ENCODE measurements at regions not wholly inside any gene's neighbourhood (a gene's known extent, or its start where the extent isn't known, plus 50 kb on each side); places are given as distances from the start of the nearest gene placed in this dataset.

DNA sequence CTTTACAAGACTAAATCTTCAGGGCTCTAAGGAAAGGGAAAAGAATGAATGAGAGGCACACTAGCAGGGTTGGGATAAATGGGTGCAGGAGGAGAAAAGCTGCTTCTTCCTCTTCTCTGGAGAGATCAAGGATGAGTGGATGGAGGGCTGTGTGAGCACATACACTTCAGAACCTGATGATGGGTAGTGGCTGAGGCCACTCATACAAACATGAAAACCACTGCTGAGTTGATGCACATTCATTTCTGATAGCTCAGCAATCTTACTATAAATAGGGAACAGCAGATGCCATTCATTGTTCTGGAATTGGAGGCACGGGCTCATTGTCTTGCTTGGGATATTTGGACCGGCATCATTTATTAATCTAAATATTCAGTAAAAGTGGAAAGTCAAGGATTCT lies 152.4 kb upstream of the KCTD1 start:
- no peaks in the 10 kb centered on the region for H3F3A ChIP-seq (replicated peaks; ENCODE audit: insufficient read depth)
- H3K9me2 ChIP-seq = no peaks in the 10 kb centered on the region
- H3K4me3 ChIP-seq (ENCODE audit: low read depth in 2 of 2, low read length in 1 of 2) = no peak overlapping the region
- no peaks in the 10 kb centered on the region for H3K79me2 ChIP-seq (ENCODE audit: insufficient read depth)
- no peaks in the 10 kb centered on the region for H3K9me3 ChIP-seq
- H3K9ac ChIP-seq = no peak overlapping the region
- no peak for DNase-seq
- no peak overlapping the region for H3K27ac ChIP-seq (ENCODE audit: low read depth in 2 of 2, low read length in 1 of 2)
- no peaks in the 10 kb centered on the region for H3K4me1 ChIP-seq (ENCODE audit: control insufficient read depth in 1 of 2, insufficient read depth in 2 of 2, low read depth in 1 of 2, low read length in 1 of 2)
- TF ChIP-seq, protein P1, sequence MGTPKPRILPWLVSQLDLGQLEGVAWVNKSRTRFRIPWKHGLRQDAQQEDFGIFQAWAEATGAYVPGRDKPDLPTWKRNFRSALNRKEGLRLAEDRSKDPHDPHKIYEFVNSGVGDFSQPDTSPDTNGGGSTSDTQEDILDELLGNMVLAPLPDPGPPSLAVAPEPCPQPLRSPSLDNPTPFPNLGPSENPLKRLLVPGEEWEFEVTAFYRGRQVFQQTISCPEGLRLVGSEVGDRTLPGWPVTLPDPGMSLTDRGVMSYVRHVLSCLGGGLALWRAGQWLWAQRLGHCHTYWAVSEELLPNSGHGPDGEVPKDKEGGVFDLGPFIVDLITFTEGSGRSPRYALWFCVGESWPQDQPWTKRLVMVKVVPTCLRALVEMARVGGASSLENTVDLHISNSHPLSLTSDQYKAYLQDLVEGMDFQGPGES (IDR thresholded peaks at IDR 0.05; ENCODE audit: low read depth, low read length) = no peak
- TF ChIP-seq SMC3 (IDR thresholded peaks at IDR 0.05; ENCODE audit: low read depth, low read length) = no peak
- TF ChIP-seq RFX5 (IDR thresholded peaks at IDR 0.05; ENCODE audit: low read length) = no peak
- no peak for TF ChIP-seq MEF2A (IDR thresholded peaks at IDR 0.05; ENCODE audit: borderline replicate concordance, low read depth)
- TF ChIP-seq, protein P2, sequence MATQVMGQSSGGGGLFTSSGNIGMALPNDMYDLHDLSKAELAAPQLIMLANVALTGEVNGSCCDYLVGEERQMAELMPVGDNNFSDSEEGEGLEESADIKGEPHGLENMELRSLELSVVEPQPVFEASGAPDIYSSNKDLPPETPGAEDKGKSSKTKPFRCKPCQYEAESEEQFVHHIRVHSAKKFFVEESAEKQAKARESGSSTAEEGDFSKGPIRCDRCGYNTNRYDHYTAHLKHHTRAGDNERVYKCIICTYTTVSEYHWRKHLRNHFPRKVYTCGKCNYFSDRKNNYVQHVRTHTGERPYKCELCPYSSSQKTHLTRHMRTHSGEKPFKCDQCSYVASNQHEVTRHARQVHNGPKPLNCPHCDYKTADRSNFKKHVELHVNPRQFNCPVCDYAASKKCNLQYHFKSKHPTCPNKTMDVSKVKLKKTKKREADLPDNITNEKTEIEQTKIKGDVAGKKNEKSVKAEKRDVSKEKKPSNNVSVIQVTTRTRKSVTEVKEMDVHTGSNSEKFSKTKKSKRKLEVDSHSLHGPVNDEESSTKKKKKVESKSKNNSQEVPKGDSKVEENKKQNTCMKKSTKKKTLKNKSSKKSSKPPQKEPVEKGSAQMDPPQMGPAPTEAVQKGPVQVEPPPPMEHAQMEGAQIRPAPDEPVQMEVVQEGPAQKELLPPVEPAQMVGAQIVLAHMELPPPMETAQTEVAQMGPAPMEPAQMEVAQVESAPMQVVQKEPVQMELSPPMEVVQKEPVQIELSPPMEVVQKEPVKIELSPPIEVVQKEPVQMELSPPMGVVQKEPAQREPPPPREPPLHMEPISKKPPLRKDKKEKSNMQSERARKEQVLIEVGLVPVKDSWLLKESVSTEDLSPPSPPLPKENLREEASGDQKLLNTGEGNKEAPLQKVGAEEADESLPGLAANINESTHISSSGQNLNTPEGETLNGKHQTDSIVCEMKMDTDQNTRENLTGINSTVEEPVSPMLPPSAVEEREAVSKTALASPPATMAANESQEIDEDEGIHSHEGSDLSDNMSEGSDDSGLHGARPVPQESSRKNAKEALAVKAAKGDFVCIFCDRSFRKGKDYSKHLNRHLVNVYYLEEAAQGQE (IDR thresholded peaks at IDR 0.05; ENCODE audit: low read depth, low read length) = no peak
- no peak for TF ChIP-seq SIN3A (IDR thresholded peaks at IDR 0.05; ENCODE audit: borderline replicate concordance, low read depth, low read length)
- no peak for TF ChIP-seq RAD21 (IDR thresholded peaks at IDR 0.05; ENCODE audit: low read length)
- H3K36me3 ChIP-seq (replicated peaks in 1 of 2; ENCODE audit: control insufficient read depth in 1 of 2, insufficient read depth in 2 of 2, low read length in 1 of 2) = no peaks in the 10 kb centered on the region
- no peaks in the 10 kb centered on the region for H3K27me3 ChIP-seq (ENCODE audit: insufficient read depth)
- H3K4me2 ChIP-seq = no peak overlapping the region
- H2AFZ ChIP-seq (ENCODE audit: low read depth) = no peak overlapping the region
- ChIA-PET CTCF (no interaction called here), POLR2A (no interaction called here)
- H4K20me1 ChIP-seq (ENCODE audit: insufficient read depth) = no peaks in the 10 kb centered on the region
- WGBS (ENCODE audit: low lambda C conversion rate) = 65% methylated on average over 2 of the region's 2 CpGs

DNA sequence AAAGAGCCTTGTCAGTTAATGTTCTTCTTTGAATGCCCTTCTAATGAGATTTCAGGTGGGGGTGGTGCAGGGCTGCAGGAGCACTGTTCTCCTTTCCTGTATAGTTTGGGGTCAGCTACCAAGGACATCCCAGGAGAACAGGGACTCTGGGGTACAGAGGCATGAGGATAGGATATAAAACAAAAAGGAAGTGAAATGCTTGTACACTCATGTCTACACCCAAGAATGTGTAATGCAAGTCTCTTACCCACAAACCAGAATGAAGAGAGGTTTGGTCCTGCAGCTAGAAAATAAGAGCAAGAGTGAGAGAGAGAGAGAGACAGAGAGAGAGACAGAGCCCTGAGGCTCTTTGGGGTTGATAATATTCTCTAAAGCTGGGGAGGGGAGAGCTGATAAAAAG lies 151.8 kb upstream of the KCTD1 start:
- CTCF ChIA-PET = interaction anchor here (1.5 kb wide), 1 partner anchor 151 kb away, joined by 3 read pairs; no protein-coding TSS in a partner anchor
- no peaks in the 10 kb centered on the region for H3K79me2 ChIP-seq (ENCODE audit: insufficient read depth)

More for the DNA sequence above, 151.8 kb upstream of the KCTD1 start:
- no peaks in the 10 kb centered on the region for H3K4me1 ChIP-seq (ENCODE audit: control insufficient read depth in 1 of 2, insufficient read depth in 2 of 2, low read depth in 1 of 2, low read length in 1 of 2)
- DNase-seq = no peak
- no peaks in the 10 kb centered on the region for H3K9me3 ChIP-seq
- no peak overlapping the region for H3K9ac ChIP-seq
- no peak overlapping the region for H3K27ac ChIP-seq (ENCODE audit: low read depth in 2 of 2, low read length in 1 of 2)
- no peaks in the 10 kb centered on the region for H3K27me3 ChIP-seq (ENCODE audit: insufficient read depth)
- no peaks in the 10 kb centered on the region for H4K20me1 ChIP-seq (ENCODE audit: insufficient read depth)
- H3K4me2 ChIP-seq = no peak overlapping the region
- H3K36me3 ChIP-seq (replicated peaks in 1 of 2; ENCODE audit: control insufficient read depth in 1 of 2, insufficient read depth in 2 of 2, low read length in 1 of 2) = no peaks in the 10 kb centered on the region
- no peaks in the 10 kb centered on the region for H3F3A ChIP-seq (replicated peaks; ENCODE audit: insufficient read depth)
- H3K4me3 ChIP-seq (ENCODE audit: low read depth in 2 of 2, low read length in 1 of 2) = no peak overlapping the region
- H3K9me2 ChIP-seq = no peaks in the 10 kb centered on the region
- POLR2A ChIA-PET = no interaction called here
- H2AFZ ChIP-seq (ENCODE audit: low read depth) = no peak overlapping the region
- no peak for TF ChIP-seq RXRA (IDR thresholded peaks at IDR 0.05; ENCODE audit: borderline replicate concordance, low read depth)
- no peak for TF ChIP-seq TCF12 (IDR thresholded peaks at IDR 0.05)
- TF ChIP-seq TAF1 (IDR thresholded peaks at IDR 0.05; ENCODE audit: borderline replicate concordance, low read depth, low read length) = no peak
- no peak for TF ChIP-seq RCOR1 (IDR thresholded peaks at IDR 0.05; ENCODE audit: low read length)
- TF ChIP-seq YY1 (IDR thresholded peaks at IDR 0.05; ENCODE audit: low read depth) = no peak
- no peak for TF ChIP-seq POLR2AphosphoS5 (IDR thresholded peaks at IDR 0.05; ENCODE audit: low read depth, low read length)
- no peak for TF ChIP-seq TEAD4 (IDR thresholded peaks at IDR 0.05; ENCODE audit: borderline replicate concordance, insufficient read depth)
- no peak for TF ChIP-seq MEF2A (IDR thresholded peaks at IDR 0.05; ENCODE audit: borderline replicate concordance, low read depth)
- TF ChIP-seq FOXM1 (IDR thresholded peaks at IDR 0.05; ENCODE audit: low read depth) = no peak
- TF ChIP-seq SMC3 (IDR thresholded peaks at IDR 0.05; ENCODE audit: low read depth, low read length) = no peak
- TF ChIP-seq RFX5 (IDR thresholded peaks at IDR 0.05; ENCODE audit: low read length) = no peak
- TF ChIP-seq FOSL2 (IDR thresholded peaks at IDR 0.05; ENCODE audit: borderline replicate concordance, low read depth) = no peak
- TF ChIP-seq EP300 (IDR thresholded peaks at IDR 0.05; ENCODE audit: borderline replicate concordance in 1 of 2, low read depth in 1 of 2, low read length in 1 of 2) = no peak
- TF ChIP-seq, protein P3, sequence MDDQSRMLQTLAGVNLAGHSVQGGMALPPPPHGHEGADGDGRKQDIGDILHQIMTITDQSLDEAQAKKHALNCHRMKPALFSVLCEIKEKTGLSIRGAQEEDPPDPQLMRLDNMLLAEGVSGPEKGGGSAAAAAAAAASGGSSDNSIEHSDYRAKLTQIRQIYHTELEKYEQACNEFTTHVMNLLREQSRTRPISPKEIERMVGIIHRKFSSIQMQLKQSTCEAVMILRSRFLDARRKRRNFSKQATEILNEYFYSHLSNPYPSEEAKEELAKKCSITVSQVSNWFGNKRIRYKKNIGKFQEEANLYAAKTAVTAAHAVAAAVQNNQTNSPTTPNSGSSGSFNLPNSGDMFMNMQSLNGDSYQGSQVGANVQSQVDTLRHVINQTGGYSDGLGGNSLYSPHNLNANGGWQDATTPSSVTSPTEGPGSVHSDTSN (IDR thresholded peaks at IDR 0.05) = no peak
- no peak for TF ChIP-seq MXI1 (IDR thresholded peaks at IDR 0.05; ENCODE audit: low read depth, low read length)
- no peak for TF ChIP-seq GABPA (IDR thresholded peaks at IDR 0.05; ENCODE audit: low read depth)
- no peak for TF ChIP-seq JUND (IDR thresholded peaks at IDR 0.05)
- TF ChIP-seq EZH2phosphoT487 (IDR thresholded peaks at IDR 0.05; ENCODE audit: borderline replicate concordance, low read depth) = no peak

All from SK-N-SH (cell line).